Astrocyte of the spinal cord (primary cell): ENCODE measurements at regions not wholly inside any gene's neighbourhood (a gene's known extent, or its start where the extent isn't known, plus 50 kb on each side); places are given as distances from the start of the nearest gene placed in this dataset.
A peak's percentile ranks its signal among the peaks of the same experiment; 100 is the strongest.

Experiments
- DNase-seq: peaks from one replicate; pipeline ENCODE4 v3.0.0; 2011; ENCODE audit warnings: low read depth, low spot score
- H3K4me3 ChIP-seq: 2 replicates; pipeline ENCODE4 v1.5.1; 2011; ENCODE audit warnings: low read depth, mild to moderate bottlenecking, low read length, moderate library complexity
- in situ Hi-C: cut with HindIII; loops from 2 replicates; pipeline ENCODE4 v1.10.0; 2017; ENCODE audit warnings: low sequenced_read_pairs
- TF ChIP-seq, protein P1 (sequence below): IDR thresholded peaks from 2 replicates; pipeline ENCODE4 v1.5.1; 2012; ENCODE audit warnings: low read depth, mild to moderate bottlenecking, low read length, inconsistent platforms

DNA sequence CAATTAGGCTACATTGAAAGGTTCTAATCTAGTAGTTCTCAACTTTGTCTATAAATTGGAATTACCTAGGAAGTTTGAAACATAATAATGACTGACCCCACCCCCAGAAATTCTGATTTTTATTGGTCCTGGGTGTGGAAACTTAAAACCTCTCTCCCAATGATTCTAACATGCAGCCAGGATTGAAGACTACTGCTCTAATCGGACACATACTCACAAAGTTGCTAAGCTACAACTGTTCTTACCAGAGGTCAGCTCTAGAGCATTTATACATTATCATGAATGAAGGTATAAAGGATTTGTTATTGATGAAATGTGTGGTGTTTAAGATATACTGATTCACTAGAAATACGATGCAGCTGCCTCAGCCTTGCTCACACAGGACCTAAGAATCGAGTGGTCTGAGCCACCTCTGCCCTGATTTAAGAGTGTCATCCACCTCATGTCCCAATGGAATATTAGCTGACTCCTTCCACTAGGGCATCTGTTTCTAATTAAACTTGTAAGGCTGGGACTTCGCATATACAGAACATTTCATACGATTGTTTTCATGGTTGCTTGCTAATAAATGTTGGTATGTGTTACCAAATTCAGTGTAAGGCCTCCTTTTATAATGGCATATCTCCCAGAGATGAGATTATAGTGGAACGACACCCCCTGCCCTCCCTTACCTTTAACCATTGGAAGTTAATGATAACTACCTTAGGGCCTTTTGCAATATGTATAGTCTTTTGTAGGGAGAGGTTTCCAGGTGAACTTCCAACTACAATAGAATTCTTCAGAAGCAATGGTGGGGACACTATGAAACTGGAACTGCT is 410.8 kb upstream of the PDE3A start:
- TF ChIP-seq, protein P1, sequence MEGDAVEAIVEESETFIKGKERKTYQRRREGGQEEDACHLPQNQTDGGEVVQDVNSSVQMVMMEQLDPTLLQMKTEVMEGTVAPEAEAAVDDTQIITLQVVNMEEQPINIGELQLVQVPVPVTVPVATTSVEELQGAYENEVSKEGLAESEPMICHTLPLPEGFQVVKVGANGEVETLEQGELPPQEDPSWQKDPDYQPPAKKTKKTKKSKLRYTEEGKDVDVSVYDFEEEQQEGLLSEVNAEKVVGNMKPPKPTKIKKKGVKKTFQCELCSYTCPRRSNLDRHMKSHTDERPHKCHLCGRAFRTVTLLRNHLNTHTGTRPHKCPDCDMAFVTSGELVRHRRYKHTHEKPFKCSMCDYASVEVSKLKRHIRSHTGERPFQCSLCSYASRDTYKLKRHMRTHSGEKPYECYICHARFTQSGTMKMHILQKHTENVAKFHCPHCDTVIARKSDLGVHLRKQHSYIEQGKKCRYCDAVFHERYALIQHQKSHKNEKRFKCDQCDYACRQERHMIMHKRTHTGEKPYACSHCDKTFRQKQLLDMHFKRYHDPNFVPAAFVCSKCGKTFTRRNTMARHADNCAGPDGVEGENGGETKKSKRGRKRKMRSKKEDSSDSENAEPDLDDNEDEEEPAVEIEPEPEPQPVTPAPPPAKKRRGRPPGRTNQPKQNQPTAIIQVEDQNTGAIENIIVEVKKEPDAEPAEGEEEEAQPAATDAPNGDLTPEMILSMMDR, result no peak
- in situ Hi-C loops, result no loop called here
- no peak overlapping the region for H3K4me3 ChIP-seq
- no peak for DNase-seq

DNA sequence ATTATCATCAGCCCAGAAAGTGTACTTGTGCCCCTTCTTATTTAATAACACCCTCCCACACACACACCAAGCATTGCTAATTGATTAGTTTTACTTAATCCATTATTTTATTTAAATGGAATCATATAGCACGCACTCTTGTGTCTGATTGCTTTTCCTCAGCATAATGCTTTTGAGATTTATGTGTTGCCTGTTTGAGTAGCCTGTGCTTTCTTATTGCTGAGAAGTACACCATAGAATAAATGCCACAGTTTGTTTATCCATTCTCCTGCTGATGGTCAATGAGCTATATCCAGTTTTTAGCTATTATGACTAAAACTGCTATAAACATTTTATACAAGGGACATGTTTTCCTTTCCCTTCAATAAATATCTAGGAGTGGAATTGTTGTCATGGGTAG is 409.9 kb upstream of the PDE3A start:
- H3K4me3 ChIP-seq, result no peak overlapping the region
- TF ChIP-seq, protein P1, result no peak
- no peak for DNase-seq
- in situ Hi-C loops, result no loop called here

DNA sequence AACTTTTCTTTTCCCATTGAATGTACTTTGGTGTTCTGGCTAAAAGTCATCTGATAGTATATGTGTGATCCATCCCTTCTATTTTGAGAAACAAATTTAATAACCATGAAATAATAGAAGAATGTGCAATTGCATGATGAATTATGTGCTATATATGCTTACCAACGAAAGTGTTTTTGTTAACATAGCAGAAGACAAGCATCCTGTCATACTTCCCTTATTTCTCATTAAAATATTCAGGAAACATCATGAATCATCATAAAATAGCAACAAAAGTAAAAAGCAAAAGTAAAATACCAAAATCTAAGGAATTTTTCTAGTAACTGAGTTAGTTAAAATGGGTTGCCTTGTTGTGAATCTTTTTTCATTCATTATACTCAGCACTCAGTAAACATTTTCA is 409.0 kb upstream of the PDE3A start:
- no peak for DNase-seq
- TF ChIP-seq, protein P1, result no peak
- in situ Hi-C loops, result no loop called here
- no peak overlapping the region for H3K4me3 ChIP-seq

DNA sequence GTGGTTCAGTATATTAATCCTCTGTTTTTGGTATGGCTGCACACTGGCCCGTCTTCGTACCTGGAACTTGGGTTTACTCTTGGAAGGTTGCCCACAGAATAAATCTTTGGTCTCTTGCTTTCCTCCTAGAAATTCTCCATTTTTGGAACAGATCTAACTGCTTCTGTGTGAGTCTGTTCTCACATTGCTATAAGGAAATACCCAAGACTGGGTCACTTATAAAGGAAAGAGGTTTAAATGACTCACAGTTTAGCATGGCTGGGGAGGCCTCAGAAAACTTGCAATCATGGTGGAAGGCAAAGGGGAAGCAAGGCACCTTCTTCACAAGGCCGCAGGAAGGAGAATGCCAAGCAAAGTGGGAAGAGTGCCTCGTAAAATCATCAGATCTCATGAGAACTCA is 407.8 kb upstream of the PDE3A start:
- no peak overlapping the region for H3K4me3 ChIP-seq
- DNase-seq, result no peak
- TF ChIP-seq, protein P1, result no peak
- in situ Hi-C loops, result no loop called here

DNA sequence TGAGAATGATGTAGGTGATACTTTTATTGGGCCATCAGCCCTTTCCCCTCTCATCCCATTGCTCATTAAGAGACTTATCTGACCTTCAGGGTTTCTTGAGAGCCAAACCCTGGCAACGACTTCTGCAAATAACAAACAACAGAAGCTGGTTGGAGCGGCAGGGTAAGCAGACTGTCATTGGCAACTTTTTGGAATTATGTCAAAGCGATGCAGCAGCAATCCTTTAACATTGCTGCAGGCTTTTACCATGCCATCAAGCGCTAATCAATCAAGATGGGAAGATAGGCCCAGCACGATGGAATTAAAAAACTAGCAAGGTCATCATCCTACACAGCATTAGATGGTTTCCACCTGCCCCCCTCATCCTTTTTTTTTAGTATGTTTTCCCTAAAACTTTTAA is 406.1 kb upstream of the PDE3A start:
- in situ Hi-C loops, result no loop called here
- no peak for DNase-seq
- TF ChIP-seq, protein P1, result no peak
- H3K4me3 ChIP-seq, result no peak overlapping the region

DNA sequence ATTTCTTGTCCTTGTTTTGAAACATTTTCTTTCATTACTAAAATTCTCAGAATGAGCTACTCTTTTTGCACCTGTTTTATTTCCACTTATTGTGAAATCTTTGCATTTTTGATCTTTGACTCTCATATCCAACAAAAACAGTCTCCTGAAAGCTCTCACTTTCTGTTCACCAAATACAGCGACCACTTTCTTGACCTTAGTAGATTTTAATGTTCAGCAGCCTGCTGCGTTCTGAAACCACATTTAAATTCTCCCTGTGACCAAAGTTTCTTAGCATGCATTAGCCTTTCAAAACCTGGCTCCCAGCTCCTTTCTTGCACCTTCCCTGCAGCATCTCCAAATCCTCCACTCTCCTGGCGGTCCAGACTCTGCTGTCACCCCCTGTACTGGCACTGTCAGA is 404.4 kb upstream of the PDE3A start:
- DNase-seq, result peak; percentile 69
- in situ Hi-C loops, result no loop called here
- TF ChIP-seq, protein P1, result no peak

More for the DNA sequence above, 404.4 kb upstream of the PDE3A start:
- no peak overlapping the region for H3K4me3 ChIP-seq
